RWPE2 (cell line): ENCODE measurements at regions not wholly inside any gene's neighbourhood (a gene's known extent, or its start where the extent isn't known, plus 50 kb on each side); places are given as distances from the start of the nearest gene placed in this dataset.
A peak's percentile ranks its signal among the peaks of the same experiment; 100 is the strongest.

Experiments
- ATAC-seq: fragments of 200-7000 bp; cut with Tn5 transposase; 3 replicates; pipeline ENCODE4 v1.9.1; 2021; ENCODE audit warnings: low read depth
- DNase-seq: peaks from one replicate; pipeline ENCODE4 v3.0.0-alpha.2; 2020; ENCODE audit warnings: low spot score
- H3K27ac ChIP-seq: fragments of 450-650 bp; 2 replicates; pipeline ENCODE4 v1.5.1; 2017; ENCODE audit warnings: mild to moderate bottlenecking; ENCODE audit not compliant: poor library complexity, severe bottlenecking
- H3K27me3 ChIP-seq: fragments of 250-450 bp; sonication (Bioruptor Pico); 2 replicates; pipeline ENCODE4 v1.5.1; 2021; ENCODE audit warnings: mild to moderate bottlenecking, moderate library complexity; ENCODE audit not compliant: insufficient read depth, poor library complexity, severe bottlenecking
- H3K36me3 ChIP-seq: fragments of 250-450 bp; sonication (Bioruptor Pico); 2 replicates; pipeline ENCODE4 v1.5.1; 2020; ENCODE audit warnings: low read depth, mild to moderate bottlenecking, moderate library complexity
- H3K4me1 ChIP-seq: fragments of 250-450 bp; sonication (Bioruptor Pico); 2 replicates; pipeline ENCODE4 v1.5.1; 2021; ENCODE audit warnings: mild to moderate bottlenecking, moderate library complexity; ENCODE audit not compliant: insufficient read depth, poor library complexity, severe bottlenecking
- H3K4me3 ChIP-seq: fragments of 250-450 bp; sonication (Bioruptor Pico); 2 replicates; pipeline ENCODE4 v1.5.1; 2021; ENCODE audit warnings: mild to moderate bottlenecking, moderate library complexity; ENCODE audit not compliant: severe bottlenecking
- H3K9me3 ChIP-seq: fragments of 250-450 bp; sonication (Bioruptor Pico); 2 replicates; pipeline ENCODE4 v1.5.1; 2021; ENCODE audit warnings: mild to moderate bottlenecking, moderate library complexity; ENCODE audit not compliant: severe bottlenecking
- CTCF ChIP-seq: fragments of 450-650 bp; IDR thresholded peaks from one replicate; pipeline ENCODE4 v1.5.1; 2017; ENCODE audit warnings: mild to moderate bottlenecking, moderate library complexity; ENCODE audit not compliant: poor library complexity, severe bottlenecking

DNA sequence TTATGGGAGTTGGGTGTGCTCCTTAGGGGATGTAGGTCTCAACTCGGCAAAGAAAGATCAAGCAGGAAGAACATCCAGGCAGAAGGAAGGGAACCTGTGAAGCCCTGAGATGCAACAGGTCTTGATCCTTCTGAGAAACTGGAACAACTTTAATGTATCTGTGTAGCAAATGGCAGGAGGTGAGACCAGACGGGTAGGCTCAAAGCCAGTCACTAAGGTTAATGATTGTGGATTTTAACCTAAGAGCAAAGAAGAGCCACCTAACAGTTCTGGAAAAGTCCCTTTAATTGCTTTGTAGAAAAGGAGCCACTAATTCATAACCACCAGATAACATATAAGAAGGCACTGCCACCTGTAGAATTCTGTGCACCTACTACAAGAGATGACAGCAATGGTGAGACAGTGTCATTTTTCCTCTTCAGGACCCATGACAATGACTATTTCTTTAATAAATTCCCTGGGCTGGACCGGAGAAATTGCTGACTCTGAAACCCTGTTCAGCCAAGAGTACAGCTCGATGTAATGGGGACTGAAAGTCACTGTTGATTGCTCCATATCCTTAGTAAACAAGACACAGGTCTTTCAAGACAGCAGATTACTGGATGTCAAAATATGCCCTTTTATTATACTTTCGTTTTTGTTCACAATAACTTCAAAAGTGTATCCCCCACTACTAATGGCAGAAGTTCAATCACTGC is 326.2 kb downstream of the CBLN4 start:
- Histone ChIP-seq H3K9me3 (no peaks in the 10 kb centered on the region), H3K36me3 (no peaks in the 10 kb centered on the region), H3K27me3 (peaks cover 28% of the 10 kb centered on the region), H3K27ac (no peak overlapping the region), H3K4me1 (no peaks in the 10 kb centered on the region), H3K4me3 (no peak overlapping the region)
- DNase-seq (no peak), ATAC-seq (peak; percentile 15; the same call in 1 of the 3 replicates)
- TF ChIP-seq CTCF: no peak

DNA sequence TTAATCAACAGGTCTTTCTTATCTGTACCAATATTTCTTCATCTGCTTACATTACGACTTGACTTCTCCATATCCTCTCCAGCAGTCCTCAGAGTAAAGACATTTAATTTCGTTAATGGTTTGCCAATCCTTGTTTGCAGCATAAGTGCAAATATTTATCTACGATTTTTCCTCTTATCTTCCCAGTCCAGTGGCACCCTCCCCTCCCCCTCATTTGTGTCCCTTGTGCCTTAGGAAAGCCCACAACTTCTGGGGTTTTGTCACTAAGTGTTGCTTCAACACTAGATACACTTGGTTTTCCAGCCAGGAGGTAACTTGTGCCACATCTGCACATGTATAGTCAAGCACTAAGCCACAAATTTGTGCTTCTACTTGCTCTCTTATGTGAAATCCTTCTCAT is 327.2 kb downstream of the CBLN4 start:
- Histone ChIP-seq H3K36me3 (no peaks in the 10 kb centered on the region), H3K4me3 (no peak overlapping the region), H3K27me3 (peaks cover 28% of the 10 kb centered on the region), H3K27ac (no peak overlapping the region), H3K9me3 (no peaks in the 10 kb centered on the region), H3K4me1 (no peaks in the 10 kb centered on the region)
- ATAC-seq (no peak), DNase-seq (no peak)
- no peak for TF ChIP-seq CTCF

DNA sequence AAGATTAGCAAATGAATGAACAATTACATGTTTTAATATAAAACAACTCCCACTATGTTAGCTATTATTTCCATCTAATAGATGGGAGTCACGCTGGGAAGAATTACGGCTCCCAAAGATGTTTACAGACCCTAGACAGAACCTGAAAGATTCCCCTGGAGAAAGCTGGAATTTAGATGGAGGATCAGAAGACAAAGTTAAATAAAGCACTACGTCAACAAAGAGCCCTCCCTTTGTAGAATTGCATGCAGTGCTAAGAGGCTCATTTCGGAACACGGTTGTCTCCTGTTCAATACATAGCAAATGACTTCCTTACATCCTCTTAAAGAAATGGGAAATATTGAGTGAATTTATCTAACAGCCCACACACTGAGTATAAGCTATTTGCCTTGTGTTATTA is 328.3 kb downstream of the CBLN4 start:
- ATAC-seq (no peak), DNase-seq (no peak)
- no peak overlapping the region for H3K27ac ChIP-seq
- no peaks in the 10 kb centered on the region for H3K9me3 ChIP-seq
- no peak overlapping the region for H3K4me3 ChIP-seq
- no peak for TF ChIP-seq CTCF
- H3K27me3 ChIP-seq: peaks cover 28% of the 10 kb centered on the region
- H3K4me1 ChIP-seq: no peaks in the 10 kb centered on the region
- no peaks in the 10 kb centered on the region for H3K36me3 ChIP-seq

- Histone ChIP-seq H3K9me3 (no peaks in the 10 kb centered on the region), H3K4me3 (no peak overlapping the region), H3K36me3 (no peaks in the 10 kb centered on the region), H3K27me3 (peaks cover 23% of the 10 kb centered on the region), H3K4me1 (no peaks in the 10 kb centered on the region), H3K27ac (no peak overlapping the region)
- DNase-seq: no peak
- ATAC-seq: no peak
- no peak for TF ChIP-seq CTCF
Observed at GRCh38 chr20:55676097-55676496, 329.2 kb downstream of the CBLN4 start.

DNA sequence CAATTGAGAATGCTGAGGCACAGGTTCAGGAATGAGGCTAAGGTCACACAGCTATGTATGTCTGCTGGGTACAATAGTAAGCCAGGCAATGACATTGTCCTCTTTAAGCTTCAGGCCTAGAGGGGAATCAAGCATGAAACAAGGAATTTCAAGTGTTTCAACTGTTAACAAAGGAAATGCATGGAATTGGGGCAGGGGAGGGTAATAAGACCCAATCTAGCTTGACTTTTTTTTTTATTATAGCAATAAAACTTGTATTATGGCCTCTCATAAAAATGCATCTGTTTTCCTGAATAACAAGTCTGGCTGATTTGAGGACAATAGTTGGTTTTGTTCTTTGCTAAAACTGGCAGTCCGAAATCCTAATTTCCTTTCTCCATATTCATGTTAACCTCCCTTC is 336.7 kb downstream of the CBLN4 start:
- ATAC-seq: no peak
- DNase-seq: no peak
- no peaks in the 10 kb centered on the region for H3K36me3 ChIP-seq
- H3K9me3 ChIP-seq: no peaks in the 10 kb centered on the region
- no peak for TF ChIP-seq CTCF
- H3K4me1 ChIP-seq: no peaks in the 10 kb centered on the region
- H3K4me3 ChIP-seq: no peak overlapping the region
- H3K27ac ChIP-seq: no peak overlapping the region
- H3K27me3 ChIP-seq: peaks cover 28% of the 10 kb centered on the region
